Loucy (cell line): ENCODE measurements at regions not wholly inside any gene's neighbourhood (a gene's known extent, or its start where the extent isn't known, plus 50 kb on each side); places are given as distances from the start of the nearest gene placed in this dataset.

Source experiments
- H2AFZ ChIP-seq: fragments of 200-600 bp; sonication (generic); 2 replicates; pipeline ENCODE4 v1.6.0; 2016; ENCODE audit warnings: antibody characterized with exemption, mild to moderate bottlenecking, low read length, moderate library complexity
- H3F3A ChIP-seq: fragments of 200-600 bp; 2 replicates; pipeline ENCODE4 v1.6.0; 2016; ENCODE audit warnings: antibody characterized with exemption, low read depth, mild to moderate bottlenecking
- H3K27me3 ChIP-seq: fragments of 200-600 bp; sonication (generic); 2 replicates; pipeline ENCODE4 v1.6.1; 2014; ENCODE audit warnings: low read length, mild to moderate bottlenecking; ENCODE audit not compliant: insufficient read depth, poor library complexity, severe bottlenecking
- H3K36me3 ChIP-seq: fragments of 200-600 bp; sonication (generic); 2 replicates; pipeline ENCODE4 v1.6.1; 2016; ENCODE audit warnings: low read length; ENCODE audit not compliant: insufficient read depth
- H3K4me1 ChIP-seq: fragments of 200-600 bp; sonication (generic); 2 replicates; pipeline ENCODE4 v1.5.1; 2014; ENCODE audit warnings: low read length, mild to moderate bottlenecking; ENCODE audit not compliant: insufficient read depth, poor library complexity, severe bottlenecking
- H3K4me2 ChIP-seq: fragments of 200-600 bp; sonication (generic); 2 replicates; pipeline ENCODE4 v1.6.0; 2014; ENCODE audit warnings: antibody characterized with exemption, low read length, low read depth, mild to moderate bottlenecking; ENCODE audit not compliant: poor library complexity, severe bottlenecking
- H3K4me3 ChIP-seq: fragments of 200-600 bp; sonication (generic); 2 replicates; pipeline ENCODE4 v1.5.1; 2014; ENCODE audit warnings: low read length, mild to moderate bottlenecking, mixed read lengths; ENCODE audit not compliant: poor library complexity, severe bottlenecking
- H3K79me2 ChIP-seq: fragments of 200-600 bp; sonication (generic); 2 replicates; pipeline ENCODE4 v1.6.1; 2014; ENCODE audit warnings: low read length; ENCODE audit not compliant: insufficient read depth
- H3K9ac ChIP-seq: fragments of 200-600 bp; sonication (generic); 2 replicates; pipeline ENCODE4 v1.6.0; 2014; ENCODE audit warnings: mild to moderate bottlenecking, low read depth, low read length, moderate library complexity; ENCODE audit not compliant: poor library complexity, severe bottlenecking
- H3K9me2 ChIP-seq: fragments of 200-600 bp; sonication (generic); replicated peaks from 2 replicates; pipeline ENCODE4 v1.6.1; 2016; ENCODE audit warnings: low read depth, low read length, mixed read lengths
- H3K9me3 ChIP-seq: fragments of 200-600 bp; sonication (generic); 2 replicates; pipeline ENCODE4 v1.6.1; 2014; ENCODE audit warnings: mild to moderate bottlenecking, antibody characterized with exemption, low read length, low read depth; ENCODE audit not compliant: insufficient read depth
- H4K20me1 ChIP-seq: fragments of 200-600 bp; sonication (generic); 2 replicates; pipeline ENCODE4 v1.6.0; 2014; ENCODE audit warnings: antibody characterized with exemption, low read length, mild to moderate bottlenecking; ENCODE audit not compliant: insufficient read depth, poor library complexity, severe bottlenecking
- CTCF ChIP-seq: fragments of 200-600 bp; sonication (generic); conservative IDR thresholded peaks from 2 replicates; pipeline ENCODE4 v1.5.1; 2014; ENCODE audit warnings: mild to moderate bottlenecking, antibody characterized with exemption, low read length
- EZH2phosphoT487 ChIP-seq: fragments of 200-600 bp; IDR thresholded peaks from 2 replicates; pipeline ENCODE4 v1.6.1; 2018; ENCODE audit warnings: antibody characterized with exemption, mild to moderate bottlenecking, moderate library complexity, borderline replicate concordance

- no peaks in the 10 kb centered on the region for H3F3A ChIP-seq
Observed at GRCh38 chr15:37245358-37245757, 145.0 kb upstream of the MEIS2 start.

GRCh38 chr15:37246065-37246464 is 145.7 kb upstream of the MEIS2 start:
- H3K9ac ChIP-seq = no peak overlapping the region
- no peak overlapping the region for H3K4me3 ChIP-seq
- no peaks in the 10 kb centered on the region for H3K36me3 ChIP-seq
- no peaks in the 10 kb centered on the region for H3K4me1 ChIP-seq
- no peaks in the 10 kb centered on the region for H3K9me2 ChIP-seq
- H3F3A ChIP-seq = no peaks in the 10 kb centered on the region
- no peak overlapping the region for H2AFZ ChIP-seq
- H4K20me1 ChIP-seq = no peaks in the 10 kb centered on the region
- no peak overlapping the region for H3K4me2 ChIP-seq
- H3K9me3 ChIP-seq = no peaks in the 10 kb centered on the region
- TF ChIP-seq CTCF (no peak), EZH2phosphoT487 (no peak)
- no peaks in the 10 kb centered on the region for H3K79me2 ChIP-seq
- H3K27me3 ChIP-seq = no peaks in the 10 kb centered on the region

More at GRCh38 chr15:37245358-37245757, 145.0 kb upstream of the MEIS2 start:
- Histone ChIP-seq H4K20me1 (no peaks in the 10 kb centered on the region), H2AFZ (no peak overlapping the region), H3K9ac (no peak overlapping the region), H3K79me2 (no peaks in the 10 kb centered on the region), H3K4me3 (no peak overlapping the region), H3K27me3 (no peaks in the 10 kb centered on the region), H3K4me1 (no peaks in the 10 kb centered on the region), H3K9me3 (no peaks in the 10 kb centered on the region), H3K4me2 (no peak overlapping the region), H3K36me3 (no peaks in the 10 kb centered on the region), H3K9me2 (no peaks in the 10 kb centered on the region)
- TF ChIP-seq CTCF (no peak), EZH2phosphoT487 (no peak)

- H3K27me3 ChIP-seq = no peaks in the 10 kb centered on the region
- H3K4me3 ChIP-seq = no peak overlapping the region
- no peaks in the 10 kb centered on the region for H3K36me3 ChIP-seq
- no peaks in the 10 kb centered on the region for H3K4me1 ChIP-seq
- no peaks in the 10 kb centered on the region for H3K9me3 ChIP-seq
- H2AFZ ChIP-seq = no peak overlapping the region
- no peaks in the 10 kb centered on the region for H3K9me2 ChIP-seq
- no peak overlapping the region for H3K4me2 ChIP-seq
- H4K20me1 ChIP-seq = no peaks in the 10 kb centered on the region
- H3F3A ChIP-seq = no peaks in the 10 kb centered on the region
- H3K79me2 ChIP-seq = no peaks in the 10 kb centered on the region
- TF ChIP-seq CTCF (no peak), EZH2phosphoT487 (no peak)
- H3K9ac ChIP-seq = no peak overlapping the region
Observed at GRCh38 chr15:37246856-37247255, 146.5 kb upstream of the MEIS2 start.
